ENCODE measurements at regions not wholly inside any gene's neighbourhood (a gene's known extent, or its start where the extent isn't known, plus 50 kb on each side); places are given as distances from the start of the nearest gene placed in this dataset.
A peak's percentile ranks its signal among the peaks of the same experiment; 100 is the strongest.

DNA sequence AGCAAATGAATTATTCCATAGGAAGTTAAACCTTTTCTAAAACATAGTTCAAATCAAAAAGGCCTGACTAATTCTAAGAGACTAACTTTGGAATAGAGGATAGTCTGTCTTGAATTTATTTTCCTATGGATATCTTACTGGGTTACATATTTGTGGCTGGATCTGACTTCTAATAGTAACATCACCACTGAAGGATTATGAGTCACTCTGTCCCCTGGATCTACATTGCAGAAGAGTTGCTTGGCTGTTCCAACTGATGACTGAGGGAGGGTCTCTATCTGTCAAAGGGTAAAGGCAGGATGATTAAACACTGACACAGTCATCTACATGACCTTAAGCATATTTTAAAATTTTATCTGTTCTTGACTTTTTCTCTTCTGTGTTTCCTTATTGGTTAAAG is 119.6 kb upstream of the FST start:
- H3K27ac ChIP-seq: no peak overlapping the region
- H3K4me1 ChIP-seq: peaks cover 0 to 4% (median 0%) of the 10 kb centered on the region in 4 donors
- no peaks in the 10 kb centered on the region for H3K36me3 ChIP-seq
- TF ChIP-seq POLR2A (IDR thresholded peaks at IDR 0.05) (no peak), EP300 (IDR thresholded peaks at IDR 0.05) (no peak), POLR2AphosphoS5 (IDR thresholded peaks at IDR 0.05) (no peak)
- TF ChIP-seq, protein P1, sequence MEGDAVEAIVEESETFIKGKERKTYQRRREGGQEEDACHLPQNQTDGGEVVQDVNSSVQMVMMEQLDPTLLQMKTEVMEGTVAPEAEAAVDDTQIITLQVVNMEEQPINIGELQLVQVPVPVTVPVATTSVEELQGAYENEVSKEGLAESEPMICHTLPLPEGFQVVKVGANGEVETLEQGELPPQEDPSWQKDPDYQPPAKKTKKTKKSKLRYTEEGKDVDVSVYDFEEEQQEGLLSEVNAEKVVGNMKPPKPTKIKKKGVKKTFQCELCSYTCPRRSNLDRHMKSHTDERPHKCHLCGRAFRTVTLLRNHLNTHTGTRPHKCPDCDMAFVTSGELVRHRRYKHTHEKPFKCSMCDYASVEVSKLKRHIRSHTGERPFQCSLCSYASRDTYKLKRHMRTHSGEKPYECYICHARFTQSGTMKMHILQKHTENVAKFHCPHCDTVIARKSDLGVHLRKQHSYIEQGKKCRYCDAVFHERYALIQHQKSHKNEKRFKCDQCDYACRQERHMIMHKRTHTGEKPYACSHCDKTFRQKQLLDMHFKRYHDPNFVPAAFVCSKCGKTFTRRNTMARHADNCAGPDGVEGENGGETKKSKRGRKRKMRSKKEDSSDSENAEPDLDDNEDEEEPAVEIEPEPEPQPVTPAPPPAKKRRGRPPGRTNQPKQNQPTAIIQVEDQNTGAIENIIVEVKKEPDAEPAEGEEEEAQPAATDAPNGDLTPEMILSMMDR (IDR thresholded peaks at IDR 0.05): no peak
- H3K4me3 ChIP-seq: no peak overlapping the region
- no peak for DNase-seq
- no peaks in the 10 kb centered on the region for H3K27me3 ChIP-seq
- no peaks in the 10 kb centered on the region for H3K9me3 ChIP-seq
- ATAC-seq (ENCODE audit: low FRiP score in 2 of 2): peak in 1 of 2 donors; percentile 77

- Histone ChIP-seq H3K27ac (peak overlapping the region in 1 of 4 donors; percentile 7), H3K36me3 (no peaks in the 10 kb centered on the region), H3K4me3 (no peak overlapping the region), H3K9me3 (no peaks in the 10 kb centered on the region), H3K4me1 (peaks cover 0 to 4% (median 0%) of the 10 kb centered on the region in 4 donors), H3K27me3 (no peaks in the 10 kb centered on the region)
- WGBS, 2 donors: 87 to 90% methylated on average over 4 of the region's 4 CpGs
- TF ChIP-seq POLR2AphosphoS5 (IDR thresholded peaks at IDR 0.05) (no peak), EP300 (IDR thresholded peaks at IDR 0.05) (no peak), POLR2A (IDR thresholded peaks at IDR 0.05) (no peak)
- TF ChIP-seq, protein P1 (IDR thresholded peaks at IDR 0.05): no peak
- DNase-seq (no peak), ATAC-seq (ENCODE audit: low FRiP score in 2 of 2) (no peak)
These were observed 118.7 kb upstream of the FST start for GRCh38 chr5:53361708-53362107.

- Histone ChIP-seq H3K9me3 (no peaks in the 10 kb centered on the region), H3K27me3 (no peaks in the 10 kb centered on the region), H3K4me3 (no peak overlapping the region), H3K27ac (no peak overlapping the region), H3K36me3 (no peaks in the 10 kb centered on the region), H3K4me1 (peaks cover 0 to 4% (median 0%) of the 10 kb centered on the region in 4 donors)
- ATAC-seq (ENCODE audit: low FRiP score in 2 of 2) (peak in 1 of 2 donors; percentile 68), DNase-seq (no peak)
- 72 to 77% methylated on average over 5 of the region's 5 CpGs for WGBS, 2 donors
- no peak for TF ChIP-seq EP300 (IDR thresholded peaks at IDR 0.05)
- TF ChIP-seq POLR2AphosphoS5 (IDR thresholded peaks at IDR 0.05): peak in 1 of 2 donors; percentile 38
These were observed 117.9 kb upstream of the FST start for GRCh38 chr5:53362521-53362941.

GRCh38 chr5:53364061-53364460 is 116.4 kb upstream of the FST start:
- no peaks in the 10 kb centered on the region for H3K9me3 ChIP-seq
- ATAC-seq (ENCODE audit: low FRiP score in 2 of 2) (no peak), DNase-seq (no peak)
- TF ChIP-seq EP300 (IDR thresholded peaks at IDR 0.05): no peak
- TF ChIP-seq, protein P1 (IDR thresholded peaks at IDR 0.05): no peak
- no peak for TF ChIP-seq POLR2AphosphoS5 (IDR thresholded peaks at IDR 0.05)
- TF ChIP-seq POLR2A (IDR thresholded peaks at IDR 0.05): no peak
- no peak overlapping the region for H3K4me3 ChIP-seq
- WGBS, 2 donors: 70 to 72% methylated on average over 3 of the region's 3 CpGs
- no peak overlapping the region for H3K27ac ChIP-seq
- no peaks in the 10 kb centered on the region for H3K27me3 ChIP-seq
- H3K4me1 ChIP-seq: peaks cover 0 to 4% (median 0%) of the 10 kb centered on the region in 4 donors
- no peaks in the 10 kb centered on the region for H3K36me3 ChIP-seq

- Histone ChIP-seq H3K9me3 (no peaks in the 10 kb centered on the region), H3K27me3 (no peaks in the 10 kb centered on the region), H3K36me3 (no peaks in the 10 kb centered on the region), H3K27ac (no peak overlapping the region), H3K4me1 (peaks cover 0 to 4% (median 0%) of the 10 kb centered on the region in 4 donors), H3K4me3 (no peak overlapping the region)
- TF ChIP-seq POLR2A (IDR thresholded peaks at IDR 0.05) (no peak), EP300 (IDR thresholded peaks at IDR 0.05) (no peak), POLR2AphosphoS5 (IDR thresholded peaks at IDR 0.05) (no peak)
- TF ChIP-seq, protein P1 (IDR thresholded peaks at IDR 0.05): no peak
- ATAC-seq (ENCODE audit: low FRiP score in 2 of 2): no peak
- DNase-seq: no peak
- WGBS, 2 donors: 96% methylated on average over 5 of the region's 5 CpGs
These were observed 114.2 kb upstream of the FST start for GRCh38 chr5:53366245-53366644.
